Stimulated activated memory B cell treated with anti-CD40 and anti-IgM and Interleukin-4, amounts not matched to agents 10 μg/mL and 1 μg/mL and 100 μg/mL, for 72 hours (primary cell): ENCODE measurements at regions not wholly inside any gene's neighbourhood (a gene's known extent, or its start where the extent isn't known, plus 50 kb on each side); places are given as distances from the start of the nearest gene placed in this dataset.

Experiments
- ATAC-seq: fragments of 150-1000 bp; cut with Tn5 transposase; 2 replicates; pipeline ENCODE4 v1.10.0; 2021
- H3K27ac Mint-ChIP-seq: one replicate; pipeline ENCODE4 v1.8.0; 2022; ENCODE audit warnings: mild to moderate bottlenecking, mixed read lengths
- H3K27me3 Mint-ChIP-seq: one replicate; pipeline ENCODE4 v1.8.0; 2022; ENCODE audit warnings: mixed read lengths
- H3K36me3 Mint-ChIP-seq: one replicate; pipeline ENCODE4 v1.8.0; 2022; ENCODE audit warnings: mixed read lengths
- H3K4me1 Mint-ChIP-seq: one replicate; pipeline ENCODE4 v1.8.0; 2022; ENCODE audit warnings: mixed read lengths
- H3K4me3 Mint-ChIP-seq: one replicate; pipeline ENCODE4 v1.8.0; 2022; ENCODE audit warnings: mild to moderate bottlenecking, moderate library complexity, mixed read lengths
- H3K9me3 Mint-ChIP-seq: one replicate; pipeline ENCODE4 v1.8.0; 2022; ENCODE audit warnings: mixed read lengths

DNA sequence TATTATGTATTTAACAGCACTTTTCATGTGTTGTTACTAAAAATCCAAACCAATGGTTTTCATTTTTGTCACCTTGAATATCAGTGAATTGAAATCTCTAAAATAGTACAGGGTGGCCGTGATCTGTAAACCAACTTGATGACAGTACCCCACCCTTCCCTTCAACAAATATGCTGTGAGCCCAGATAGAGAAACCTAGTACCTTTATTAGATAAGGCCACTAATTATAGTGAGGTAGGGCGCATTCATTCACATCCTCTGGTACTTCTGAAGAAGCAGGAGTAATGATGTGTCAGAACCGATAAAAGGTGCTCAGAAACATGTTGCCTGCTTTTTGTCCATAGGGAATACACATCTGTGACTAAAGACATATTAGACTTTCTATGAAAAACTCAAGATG, 409.5 kb downstream of the GJA1 start:
- no peak overlapping the region for H3K4me3 Mint-ChIP-seq
- ATAC-seq = no peak
- H3K4me1 Mint-ChIP-seq = no peaks in the 10 kb centered on the region
- H3K27ac Mint-ChIP-seq = no peak overlapping the region
- H3K36me3 Mint-ChIP-seq = no peaks in the 10 kb centered on the region
- H3K9me3 Mint-ChIP-seq = no peaks in the 10 kb centered on the region
- no peaks in the 10 kb centered on the region for H3K27me3 Mint-ChIP-seq

DNA sequence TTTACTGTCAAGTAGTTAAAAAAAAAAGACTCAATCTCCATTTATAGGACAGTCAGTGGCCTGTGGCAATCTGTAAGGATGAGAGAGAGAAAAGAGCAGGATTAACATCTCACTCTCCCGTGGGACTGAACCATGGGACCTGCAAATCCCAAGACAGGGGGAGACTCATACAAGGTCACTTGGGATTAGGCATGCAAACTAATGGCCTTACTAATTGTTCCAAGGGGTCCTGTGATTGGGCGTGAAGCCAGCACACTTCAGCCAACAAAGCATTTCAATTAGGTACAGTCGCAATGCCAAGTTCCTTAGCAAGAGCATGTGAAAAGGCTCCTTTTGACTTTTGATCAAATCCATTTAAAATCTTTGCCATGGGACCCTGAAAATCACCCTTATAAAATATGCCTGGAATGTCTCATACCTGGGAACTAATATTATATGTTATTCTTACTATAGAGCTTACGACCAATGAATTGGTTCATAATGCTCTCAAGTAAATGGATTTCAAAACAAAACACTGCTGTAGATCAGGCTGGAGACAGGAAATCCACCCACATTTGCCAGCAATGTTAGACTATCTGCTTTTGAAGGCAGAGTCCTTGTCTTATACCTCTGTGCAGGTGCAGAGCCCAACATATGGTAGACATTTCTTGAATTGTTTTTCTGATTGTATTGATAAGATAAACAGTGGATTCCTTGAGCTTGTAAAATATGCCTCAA, 412.5 kb downstream of the GJA1 start:
- Mint-ChIP-seq H3K4me1 (no peaks in the 10 kb centered on the region), H3K27ac (no peak overlapping the region), H3K27me3 (no peaks in the 10 kb centered on the region), H3K4me3 (no peak overlapping the region), H3K9me3 (no peaks in the 10 kb centered on the region), H3K36me3 (no peaks in the 10 kb centered on the region)
- ATAC-seq = no peak

DNA sequence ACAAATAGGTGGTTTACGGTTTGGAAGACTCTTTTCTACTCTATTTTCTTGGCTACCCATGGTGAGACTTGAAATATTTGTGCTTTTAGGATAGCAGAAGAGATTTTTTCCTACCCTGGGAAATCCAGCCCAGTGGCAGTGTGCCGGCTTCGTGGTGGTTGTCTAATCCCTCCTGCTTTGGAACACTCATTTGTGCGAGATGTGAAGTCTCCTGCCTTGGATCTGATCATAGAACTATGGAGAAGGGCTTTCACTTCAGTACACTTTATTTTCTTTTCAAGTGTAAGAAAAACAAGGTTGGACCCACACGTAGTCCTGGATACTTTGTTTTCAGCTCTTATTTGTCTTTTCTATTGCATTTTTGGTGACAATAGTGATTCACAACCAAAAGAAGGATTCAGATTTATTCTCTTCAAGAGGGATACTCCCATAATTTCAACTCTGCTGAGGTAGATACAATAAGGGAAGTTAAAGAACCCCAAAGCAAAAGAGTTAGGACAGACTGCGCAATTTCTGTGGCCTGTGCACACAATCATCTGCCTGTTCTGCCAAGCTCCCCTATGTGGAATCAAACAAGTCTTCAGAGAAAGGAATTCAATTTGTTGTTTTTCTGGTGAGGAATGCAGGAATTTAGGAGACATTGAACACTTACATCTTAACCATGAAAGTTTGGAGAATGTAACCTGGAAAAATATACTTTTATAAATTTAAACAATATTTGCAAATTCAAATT, 413.2 kb downstream of the GJA1 start:
- no peak for ATAC-seq
- no peak overlapping the region for H3K27ac Mint-ChIP-seq
- no peaks in the 10 kb centered on the region for H3K4me1 Mint-ChIP-seq
- no peak overlapping the region for H3K4me3 Mint-ChIP-seq
- H3K27me3 Mint-ChIP-seq = no peaks in the 10 kb centered on the region
- H3K9me3 Mint-ChIP-seq = no peaks in the 10 kb centered on the region
- H3K36me3 Mint-ChIP-seq = no peaks in the 10 kb centered on the region

DNA sequence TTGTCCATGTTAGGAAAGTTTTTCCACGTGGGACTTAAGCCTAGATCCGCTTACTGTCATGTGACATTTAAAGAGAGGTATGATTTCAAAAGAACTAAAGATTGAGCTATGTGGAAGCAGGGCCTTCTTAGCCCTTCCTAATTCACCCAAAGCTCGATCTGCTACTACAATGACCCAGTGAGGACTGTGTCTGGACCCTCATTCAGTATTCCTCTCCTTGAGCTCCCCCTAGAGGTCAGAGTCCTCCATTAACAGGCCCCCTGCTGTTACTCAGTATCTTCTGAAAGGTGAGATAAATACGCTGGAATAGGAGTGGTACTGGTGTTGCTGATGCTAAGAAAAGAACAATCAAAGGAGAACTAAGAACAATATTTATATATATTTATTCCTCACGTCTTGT, 414.0 kb downstream of the GJA1 start:
- Mint-ChIP-seq H3K4me1 (no peaks in the 10 kb centered on the region), H3K9me3 (no peaks in the 10 kb centered on the region), H3K36me3 (no peaks in the 10 kb centered on the region), H3K4me3 (no peak overlapping the region), H3K27me3 (no peaks in the 10 kb centered on the region), H3K27ac (no peak overlapping the region)
- no peak for ATAC-seq

DNA sequence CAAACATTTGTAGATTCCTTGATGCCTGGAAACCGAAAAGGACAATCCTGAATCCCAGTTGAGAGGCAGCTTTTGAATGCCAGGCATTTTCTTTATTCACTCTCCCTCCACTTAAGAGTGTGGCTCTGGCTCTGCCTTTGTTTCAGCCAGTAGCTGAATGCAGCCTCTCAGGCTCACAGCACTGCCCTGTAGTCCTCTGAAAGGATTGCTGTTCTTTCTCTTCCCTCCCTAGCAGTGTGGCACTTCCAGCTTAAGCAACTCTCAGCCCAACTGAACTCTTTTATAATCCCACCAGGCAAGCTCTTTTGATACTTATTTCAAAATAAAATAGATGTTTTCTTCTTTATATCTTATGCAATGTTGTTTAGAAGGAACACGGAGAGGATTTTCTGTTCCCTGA, 415.6 kb downstream of the GJA1 start:
- Mint-ChIP-seq H3K36me3 (no peaks in the 10 kb centered on the region), H3K27me3 (no peaks in the 10 kb centered on the region), H3K4me1 (no peaks in the 10 kb centered on the region), H3K27ac (no peak overlapping the region), H3K9me3 (no peaks in the 10 kb centered on the region), H3K4me3 (no peak overlapping the region)
- no peak for ATAC-seq

DNA sequence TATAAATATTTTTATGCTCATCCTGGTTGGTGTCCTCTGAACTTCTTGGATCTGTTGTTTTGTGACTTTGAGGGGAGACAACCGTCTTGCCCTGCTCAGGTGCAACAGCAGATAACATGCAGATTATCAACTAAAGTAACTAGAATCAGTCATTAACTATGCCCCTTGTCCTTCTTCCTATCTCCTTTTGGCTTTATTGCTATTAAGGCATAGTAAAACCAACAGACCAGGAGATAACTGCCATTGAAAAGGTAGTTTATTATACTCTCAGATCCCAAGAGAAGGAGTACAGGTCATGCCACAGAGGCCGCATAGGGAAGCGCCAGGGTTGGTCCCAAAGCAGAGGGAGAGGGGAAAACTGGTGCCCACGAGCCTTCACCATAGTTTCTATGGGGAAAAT, 418.2 kb downstream of the GJA1 start:
- peak; percentile 32 for ATAC-seq
- no peaks in the 10 kb centered on the region for H3K4me1 Mint-ChIP-seq
- peaks cover 2% of the 10 kb centered on the region for H3K9me3 Mint-ChIP-seq
- H3K4me3 Mint-ChIP-seq = no peak overlapping the region
- no peaks in the 10 kb centered on the region for H3K36me3 Mint-ChIP-seq
- H3K27me3 Mint-ChIP-seq = no peaks in the 10 kb centered on the region
- H3K27ac Mint-ChIP-seq = no peak overlapping the region

DNA sequence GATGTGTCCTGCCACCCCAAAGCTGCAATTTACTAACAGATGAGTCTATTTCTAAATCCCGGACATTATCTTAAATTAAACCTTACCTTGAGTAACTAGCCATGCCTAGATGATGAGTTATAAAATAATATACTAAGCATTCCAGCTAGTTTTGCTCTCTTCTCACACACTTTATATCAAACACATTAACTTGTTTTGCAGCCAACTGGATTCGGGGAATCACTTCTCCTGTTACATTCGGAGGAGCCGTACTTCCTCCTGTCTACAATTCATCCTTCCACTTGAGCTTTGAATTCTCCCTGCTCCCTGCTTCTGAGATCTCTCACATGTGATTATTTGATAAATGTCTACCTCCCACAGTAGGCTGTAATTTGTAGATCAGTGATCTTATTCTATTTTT, 420.1 kb downstream of the GJA1 start:
- Mint-ChIP-seq H3K4me1 (no peaks in the 10 kb centered on the region), H3K4me3 (no peak overlapping the region), H3K27me3 (no peaks in the 10 kb centered on the region), H3K9me3 (peaks cover 2% of the 10 kb centered on the region), H3K27ac (no peak overlapping the region), H3K36me3 (no peaks in the 10 kb centered on the region)
- no peak for ATAC-seq

DNA sequence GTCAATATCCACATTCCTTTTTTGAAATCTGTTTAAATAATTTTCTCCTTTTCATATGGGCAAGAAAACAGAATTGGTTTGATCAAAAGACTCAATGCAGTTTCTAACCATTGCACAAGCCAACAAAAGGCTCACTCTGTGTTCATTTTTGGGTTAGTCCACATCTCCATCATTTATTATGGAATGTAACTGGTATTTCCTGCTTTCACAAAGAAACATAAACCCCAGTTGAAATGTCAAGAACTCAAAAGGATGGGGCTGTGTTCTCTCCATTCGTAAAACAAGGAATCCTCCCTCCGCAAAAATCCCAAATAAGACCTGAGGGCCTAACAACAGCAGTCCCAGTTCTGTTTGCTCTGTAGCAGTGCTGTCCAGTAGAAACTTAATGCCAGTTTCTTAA, 420.9 kb downstream of the GJA1 start:
- Mint-ChIP-seq H3K4me3 (no peak overlapping the region), H3K27ac (no peak overlapping the region), H3K4me1 (no peaks in the 10 kb centered on the region), H3K9me3 (peaks cover 4% of the 10 kb centered on the region), H3K27me3 (no peaks in the 10 kb centered on the region), H3K36me3 (no peaks in the 10 kb centered on the region)
- no peak for ATAC-seq

DNA sequence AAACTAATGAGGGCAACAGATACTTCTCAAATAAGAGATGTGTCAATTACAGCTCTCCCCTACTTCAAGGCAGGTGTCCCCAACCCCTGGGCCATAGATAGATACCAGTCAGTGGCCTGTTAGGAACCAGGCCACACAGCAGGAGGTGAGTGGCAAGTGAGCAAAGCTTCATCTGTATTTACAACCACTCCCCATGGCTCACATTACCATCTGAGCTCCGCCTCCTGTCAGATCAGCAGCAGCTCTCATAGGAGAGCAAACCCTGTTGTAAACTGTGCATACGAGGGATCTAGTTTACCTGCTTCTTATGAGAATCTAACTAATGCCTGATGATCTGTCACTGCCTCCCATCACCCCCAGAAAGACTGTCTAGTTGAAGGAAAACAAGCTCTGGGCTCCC, 422.1 kb downstream of the GJA1 start:
- no peak for ATAC-seq
- H3K9me3 Mint-ChIP-seq = peaks cover 13% of the 10 kb centered on the region
- no peak overlapping the region for H3K27ac Mint-ChIP-seq
- H3K27me3 Mint-ChIP-seq = no peaks in the 10 kb centered on the region
- H3K4me3 Mint-ChIP-seq = no peak overlapping the region
- no peaks in the 10 kb centered on the region for H3K36me3 Mint-ChIP-seq
- H3K4me1 Mint-ChIP-seq = no peaks in the 10 kb centered on the region

DNA sequence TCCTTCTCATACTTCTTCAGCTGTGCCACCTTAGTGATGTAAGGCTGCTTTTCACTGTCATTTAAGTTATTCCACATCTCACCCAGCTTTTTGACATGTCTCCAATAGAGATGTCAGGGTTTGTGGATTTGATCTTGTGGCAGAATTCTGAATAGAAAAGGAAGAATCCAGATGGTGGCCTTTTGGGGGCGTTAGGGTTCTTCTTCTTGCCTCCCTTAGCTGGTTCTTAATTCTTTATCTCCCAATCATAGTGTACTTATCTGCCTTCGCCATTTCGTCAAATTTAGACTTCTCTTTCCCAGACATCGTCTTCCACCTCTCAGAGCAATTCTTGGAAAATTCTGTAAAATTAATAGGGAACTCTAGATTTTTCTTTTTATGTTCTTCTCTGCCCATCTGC, 422.9 kb downstream of the GJA1 start:
- no peaks in the 10 kb centered on the region for H3K36me3 Mint-ChIP-seq
- no peaks in the 10 kb centered on the region for H3K27me3 Mint-ChIP-seq
- peaks cover 13% of the 10 kb centered on the region for H3K9me3 Mint-ChIP-seq
- no peak for ATAC-seq
- no peak overlapping the region for H3K27ac Mint-ChIP-seq
- H3K4me1 Mint-ChIP-seq = no peaks in the 10 kb centered on the region
- H3K4me3 Mint-ChIP-seq = no peak overlapping the region

DNA sequence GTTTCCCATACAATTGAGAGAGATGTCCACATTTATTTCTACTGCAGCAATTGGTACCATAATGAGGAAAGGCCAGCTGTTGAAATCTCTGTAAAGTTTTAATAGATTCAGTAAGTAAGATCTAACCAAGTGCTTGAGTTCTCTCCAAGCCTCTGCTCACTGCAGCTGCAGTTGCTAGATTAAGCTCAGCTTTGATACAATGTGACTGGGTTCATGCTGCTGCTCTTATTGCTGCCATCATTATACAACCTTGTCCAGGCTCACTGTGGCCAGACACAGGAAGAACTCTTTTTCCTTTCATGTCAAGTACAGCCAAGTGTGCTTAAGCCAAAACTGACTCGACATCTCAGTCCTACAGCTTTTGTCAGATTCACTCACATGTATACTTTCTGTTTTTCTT, 423.5 kb downstream of the GJA1 start:
- H3K36me3 Mint-ChIP-seq = no peaks in the 10 kb centered on the region
- peaks cover 13% of the 10 kb centered on the region for H3K9me3 Mint-ChIP-seq
- no peaks in the 10 kb centered on the region for H3K27me3 Mint-ChIP-seq
- no peaks in the 10 kb centered on the region for H3K4me1 Mint-ChIP-seq
- no peak overlapping the region for H3K4me3 Mint-ChIP-seq
- no peak for ATAC-seq
- H3K27ac Mint-ChIP-seq = no peak overlapping the region

DNA sequence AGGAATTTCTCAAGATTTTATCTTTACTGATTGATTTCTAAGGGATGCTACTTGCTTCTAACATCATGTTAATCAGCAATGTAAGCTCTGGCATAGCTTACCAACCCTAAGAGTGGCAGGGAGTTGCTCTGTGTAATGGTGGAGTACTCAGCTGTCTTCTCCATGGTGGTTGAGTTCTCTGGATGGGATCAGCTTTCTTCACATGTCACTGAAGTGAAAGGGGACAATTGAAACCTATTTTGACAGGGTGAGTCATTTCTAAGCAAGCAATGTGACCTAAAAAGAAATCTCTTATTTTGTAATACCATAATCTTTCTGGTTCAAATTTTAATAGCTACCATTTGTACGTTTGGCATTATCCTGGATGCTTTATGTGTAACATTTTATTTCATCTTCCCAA, 430.4 kb downstream of the GJA1 start:
- peaks cover 11% of the 10 kb centered on the region for H3K9me3 Mint-ChIP-seq
- no peak overlapping the region for H3K27ac Mint-ChIP-seq
- no peak overlapping the region for H3K4me3 Mint-ChIP-seq
- no peak for ATAC-seq
- H3K36me3 Mint-ChIP-seq = no peaks in the 10 kb centered on the region
- no peaks in the 10 kb centered on the region for H3K4me1 Mint-ChIP-seq
- no peaks in the 10 kb centered on the region for H3K27me3 Mint-ChIP-seq

DNA sequence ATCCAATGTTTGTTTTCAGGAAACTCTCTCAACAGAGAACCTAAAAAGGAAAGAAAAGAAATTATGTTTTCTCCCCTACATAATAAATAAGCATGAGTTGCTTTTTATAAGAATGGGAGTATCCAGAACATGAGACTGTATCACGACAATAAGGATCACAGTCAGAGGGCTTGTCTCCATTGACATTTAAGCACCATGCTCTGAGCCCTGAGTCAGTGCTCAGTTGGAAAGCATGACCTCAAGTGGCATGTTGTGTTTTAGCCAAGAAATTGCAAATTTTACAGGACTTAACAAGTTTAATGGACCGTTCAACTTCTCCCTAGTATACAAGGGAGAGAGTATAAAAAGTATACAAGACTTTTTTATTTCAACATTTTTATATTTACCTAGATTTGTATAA, 431.6 kb downstream of the GJA1 start:
- H3K4me3 Mint-ChIP-seq = no peak overlapping the region
- no peaks in the 10 kb centered on the region for H3K4me1 Mint-ChIP-seq
- H3K36me3 Mint-ChIP-seq = no peaks in the 10 kb centered on the region
- no peak for ATAC-seq
- H3K27ac Mint-ChIP-seq = no peak overlapping the region
- H3K27me3 Mint-ChIP-seq = no peaks in the 10 kb centered on the region
- peaks cover 1% of the 10 kb centered on the region for H3K9me3 Mint-ChIP-seq

DNA sequence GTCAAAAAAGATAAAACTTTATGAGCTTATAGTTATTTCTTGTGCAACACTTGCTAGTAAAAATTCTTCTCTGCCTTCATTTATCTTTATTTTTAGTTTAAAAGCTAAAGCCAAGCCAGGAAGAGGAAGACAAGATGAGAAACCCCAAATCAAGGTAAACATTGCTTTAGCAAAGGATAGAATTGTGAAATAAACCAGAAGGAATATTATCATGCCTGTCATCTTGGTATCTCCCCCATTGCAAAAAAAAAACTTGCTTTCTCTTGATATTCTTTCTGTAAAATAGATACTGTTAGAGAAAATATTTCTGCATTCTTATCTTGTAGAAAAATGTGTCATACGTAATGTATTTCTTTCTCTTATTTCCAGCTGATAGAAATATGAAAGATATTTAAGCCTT, 432.8 kb downstream of the GJA1 start:
- Mint-ChIP-seq H3K9me3 (peaks cover 3% of the 10 kb centered on the region), H3K27ac (no peak overlapping the region), H3K4me1 (no peaks in the 10 kb centered on the region), H3K4me3 (no peak overlapping the region), H3K27me3 (no peaks in the 10 kb centered on the region), H3K36me3 (no peaks in the 10 kb centered on the region)
- no peak for ATAC-seq

DNA sequence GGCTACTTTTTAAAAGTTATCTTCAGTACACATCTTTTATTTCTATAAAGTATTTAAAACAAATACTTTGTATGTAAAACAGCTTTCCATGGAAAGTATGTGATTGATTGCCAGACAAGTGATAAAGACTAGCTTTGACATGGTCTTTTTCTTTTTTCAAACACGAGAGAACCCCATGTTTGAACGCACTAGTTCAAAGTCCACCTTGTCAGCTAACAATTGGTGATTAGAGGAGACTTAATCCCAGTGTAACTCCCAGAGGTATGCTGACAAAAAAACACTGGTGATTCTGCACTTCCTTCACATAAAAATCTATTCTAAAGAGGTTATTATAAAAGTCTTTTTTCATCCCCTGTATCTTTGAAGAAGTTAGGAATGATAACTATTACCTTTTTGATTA, 438.1 kb downstream of the GJA1 start:
- Mint-ChIP-seq H3K27me3 (no peaks in the 10 kb centered on the region), H3K9me3 (peaks cover 7% of the 10 kb centered on the region), H3K4me1 (no peaks in the 10 kb centered on the region), H3K36me3 (no peaks in the 10 kb centered on the region), H3K27ac (no peak overlapping the region), H3K4me3 (no peak overlapping the region)
- ATAC-seq = no peak

DNA sequence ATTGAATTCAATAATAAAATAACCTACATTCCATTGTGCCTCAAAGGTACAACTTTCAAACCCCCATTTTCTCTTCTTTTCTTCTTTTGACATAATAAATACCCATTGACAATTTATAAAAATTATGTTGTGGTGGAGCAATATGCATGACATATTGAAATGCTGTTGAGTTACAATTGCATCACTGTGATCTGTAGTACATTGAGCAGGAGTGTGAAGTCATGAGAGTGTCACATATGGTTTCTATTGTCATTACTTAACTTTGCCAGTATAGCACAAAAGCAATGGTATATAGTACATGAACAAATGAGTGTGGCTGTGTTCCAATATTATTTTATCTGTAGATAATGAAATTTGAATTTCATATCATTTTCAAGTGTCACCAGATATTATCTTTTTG, 441.3 kb downstream of the GJA1 start:
- no peaks in the 10 kb centered on the region for H3K27me3 Mint-ChIP-seq
- no peak overlapping the region for H3K4me3 Mint-ChIP-seq
- H3K4me1 Mint-ChIP-seq = no peaks in the 10 kb centered on the region
- no peak for ATAC-seq
- no peak overlapping the region for H3K27ac Mint-ChIP-seq
- H3K36me3 Mint-ChIP-seq = no peaks in the 10 kb centered on the region
- peaks cover 10% of the 10 kb centered on the region for H3K9me3 Mint-ChIP-seq
